OCI-LY3 (cell line): ENCODE measurements at regions not wholly inside any gene's neighbourhood (a gene's known extent, or its start where the extent isn't known, plus 50 kb on each side); places are given as distances from the start of the nearest gene placed in this dataset.

Source experiments
- EZH2phosphoT487 ChIP-seq: fragments of 200-600 bp; shearing (Covaris generic); IDR thresholded peaks from 2 replicates; pipeline ENCODE4 v1.6.1; 2018; ENCODE audit warnings: antibody characterized with exemption, mixed run types, low read depth
- TF ChIP-seq, protein P1 (sequence below): fragments of 200-600, 300-600 bp; sonication (generic); IDR thresholded peaks from 2 replicates; pipeline ENCODE4 v1.5.1; 2014; ENCODE audit warnings: antibody characterized with exemption, low read length, low read depth

DNA sequence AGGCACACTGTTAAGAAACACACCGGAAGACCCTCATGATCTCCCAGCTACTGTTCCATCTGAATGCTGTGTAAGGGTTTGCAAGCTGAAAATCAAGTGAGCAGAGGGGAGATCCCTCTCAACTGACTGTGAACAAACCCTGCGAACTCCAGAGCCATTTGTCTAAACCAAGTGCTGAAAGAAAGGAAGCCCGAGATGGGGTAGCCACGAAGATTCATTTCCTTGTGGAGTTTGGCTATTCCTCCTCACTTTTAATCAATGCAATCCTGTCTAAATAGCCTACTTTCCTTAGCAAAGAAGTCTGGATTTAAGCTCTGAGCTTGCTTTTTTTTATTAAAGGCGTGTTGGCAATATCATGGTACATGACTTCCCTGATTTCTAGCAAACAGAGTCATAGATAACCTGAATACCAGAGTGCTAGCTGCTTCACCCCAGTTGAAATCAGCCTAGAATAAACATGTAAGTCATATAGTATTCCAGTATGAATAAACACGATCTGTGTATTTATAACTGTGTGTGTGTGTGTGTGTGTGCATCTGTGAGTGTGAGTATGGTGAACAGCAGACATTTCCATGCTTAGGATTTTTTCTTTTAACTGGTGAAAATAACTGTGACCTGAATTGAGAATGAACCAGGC lies 365.2 kb downstream of the ZNF521 start:
- TF ChIP-seq, protein P1, sequence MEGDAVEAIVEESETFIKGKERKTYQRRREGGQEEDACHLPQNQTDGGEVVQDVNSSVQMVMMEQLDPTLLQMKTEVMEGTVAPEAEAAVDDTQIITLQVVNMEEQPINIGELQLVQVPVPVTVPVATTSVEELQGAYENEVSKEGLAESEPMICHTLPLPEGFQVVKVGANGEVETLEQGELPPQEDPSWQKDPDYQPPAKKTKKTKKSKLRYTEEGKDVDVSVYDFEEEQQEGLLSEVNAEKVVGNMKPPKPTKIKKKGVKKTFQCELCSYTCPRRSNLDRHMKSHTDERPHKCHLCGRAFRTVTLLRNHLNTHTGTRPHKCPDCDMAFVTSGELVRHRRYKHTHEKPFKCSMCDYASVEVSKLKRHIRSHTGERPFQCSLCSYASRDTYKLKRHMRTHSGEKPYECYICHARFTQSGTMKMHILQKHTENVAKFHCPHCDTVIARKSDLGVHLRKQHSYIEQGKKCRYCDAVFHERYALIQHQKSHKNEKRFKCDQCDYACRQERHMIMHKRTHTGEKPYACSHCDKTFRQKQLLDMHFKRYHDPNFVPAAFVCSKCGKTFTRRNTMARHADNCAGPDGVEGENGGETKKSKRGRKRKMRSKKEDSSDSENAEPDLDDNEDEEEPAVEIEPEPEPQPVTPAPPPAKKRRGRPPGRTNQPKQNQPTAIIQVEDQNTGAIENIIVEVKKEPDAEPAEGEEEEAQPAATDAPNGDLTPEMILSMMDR = no peak
- TF ChIP-seq EZH2phosphoT487 = no peak
